HEK293 (cell line): ENCODE measurements at regions not wholly inside any gene's neighbourhood (a gene's known extent, or its start where the extent isn't known, plus 50 kb on each side); places are given as distances from the start of the nearest gene placed in this dataset.

Experiments used
- CTCF ChIA-PET: fragments of 350-600 bp; formaldehyde crosslinking; extraction: SDS; loops from one replicate; lab custom pipeline; 2021; ENCODE audit warnings: antibody characterized with exemption; lab: Yijun Ruan, JAX
- POLR2A ChIA-PET: fragments of 300-600 bp; formaldehyde crosslinking; extraction: SDS; loops from one replicate; lab custom pipeline; 2020; ENCODE audit warnings: antibody characterized with exemption, inconsistent platforms; lab: Yijun Ruan, JAX
- H3K27ac ChIP-seq: fragments of 200-500 bp; sonication (Bioruptor generic); 2 replicates; pipeline ENCODE4 v1.5.1; 2014; ENCODE audit warnings: low read depth, low read length, control low read depth, inconsistent platforms; ENCODE audit errors: extremely low read depth
- H3K36me3 ChIP-seq, 2 experiments: fragments of 200-500 bp in 1 of 2; sonication (Bioruptor generic) in 1 of 2; 1 replicate in 1 of 2; 2 replicates in 1 of 2; pipeline ENCODE4 v1.5.1; 2014 to 2017; ENCODE audit warnings: inconsistent platforms in 2 of 2, low read length in 2 of 2; ENCODE audit not compliant: control insufficient read depth in 2 of 2, insufficient read depth in 1 of 2
- H3K4me1 ChIP-seq: fragments of 200-500 bp; sonication (Bioruptor generic); 2 replicates; pipeline ENCODE4 v1.5.1; 2014; ENCODE audit warnings: mild to moderate bottlenecking, low read length, inconsistent platforms; ENCODE audit not compliant: control insufficient read depth, insufficient read depth
- H3K4me3 ChIP-seq: 2 replicates; pipeline ENCODE4 v1.5.1; 2011; ENCODE audit warnings: low read depth, mild to moderate bottlenecking, control low read depth, low read length, moderate library complexity
- H3K9me3 ChIP-seq: fragments of 200-500 bp; sonication (Bioruptor generic); 2 replicates; pipeline ENCODE4 v1.5.1; 2014; ENCODE audit warnings: low read depth, low read length, inconsistent platforms; ENCODE audit not compliant: control insufficient read depth, insufficient read depth
- KLF16 ChIP-seq: fragments of 450-650 bp; formaldehyde crosslinking; IDR thresholded peaks from 2 replicates; pipeline ENCODE4 v1.5.1; 2017; ENCODE audit warnings: missing biosample characterization, missing genetic modification characterization
- KLF8 ChIP-seq: fragments of 450-650 bp; formaldehyde crosslinking; IDR thresholded peaks from 2 replicates; pipeline ENCODE4 v1.5.1; 2016; ENCODE audit warnings: missing biosample characterization, missing genetic modification characterization
- PRDM1 ChIP-seq: fragments of 450-650 bp; formaldehyde crosslinking; IDR thresholded peaks from 2 replicates; pipeline ENCODE4; 2016; ENCODE audit warnings: missing biosample characterization, missing genetic modification characterization
- SP2 ChIP-seq: fragments of 450-650 bp; formaldehyde crosslinking; IDR thresholded peaks from 2 replicates; pipeline ENCODE4 v1.5.1; 2016; ENCODE audit warnings: missing biosample characterization, missing genetic modification characterization
- WT1 ChIP-seq: fragments of 450-650 bp; formaldehyde crosslinking; IDR thresholded peaks from 2 replicates; pipeline ENCODE4 v1.5.1; 2016; ENCODE audit warnings: missing biosample characterization, missing genetic modification characterization
- ZBTB17 ChIP-seq: fragments of 450-650 bp; formaldehyde crosslinking; IDR thresholded peaks from 2 replicates; pipeline ENCODE4 v1.5.1; 2016; ENCODE audit warnings: missing biosample characterization, missing genetic modification characterization
- ZBTB20 ChIP-seq: fragments of 450-650 bp; formaldehyde crosslinking; IDR thresholded peaks from 2 replicates; pipeline ENCODE4 v1.5.1; 2016; ENCODE audit warnings: missing biosample characterization, missing genetic modification characterization
- ZBTB8A ChIP-seq: fragments of 450-650 bp; formaldehyde crosslinking; IDR thresholded peaks from 2 replicates; pipeline ENCODE4 v1.5.1; 2016; ENCODE audit warnings: missing biosample characterization, missing genetic modification characterization
- ZFHX2 ChIP-seq: fragments of 450-650 bp; formaldehyde crosslinking; conservative IDR thresholded peaks from 2 replicates; pipeline ENCODE4 v1.5.1; 2016; ENCODE audit warnings: missing biosample characterization, missing genetic modification characterization
- ZFP41 ChIP-seq: fragments of 450-650 bp; formaldehyde crosslinking; IDR thresholded peaks from 2 replicates; pipeline ENCODE4 v1.5.1; 2016; ENCODE audit warnings: missing biosample characterization, missing genetic modification characterization, borderline replicate concordance
- ZFP69B ChIP-seq: fragments of 450-650 bp; formaldehyde crosslinking; IDR thresholded peaks from 2 replicates; pipeline ENCODE4 v1.5.1; 2016; ENCODE audit warnings: missing biosample characterization, missing genetic modification characterization
- ZNF169 ChIP-seq: fragments of 450-650 bp; formaldehyde crosslinking; IDR thresholded peaks from 2 replicates; pipeline ENCODE4 v1.5.1; 2016; ENCODE audit warnings: missing biosample characterization, missing genetic modification characterization
- ZNF175 ChIP-seq: fragments of 450-650 bp; formaldehyde crosslinking; IDR thresholded peaks from 2 replicates; pipeline ENCODE4 v1.5.1; 2016; ENCODE audit warnings: missing biosample characterization, missing genetic modification characterization
- ZNF184 ChIP-seq: fragments of 450-650 bp; IDR thresholded peaks from 2 replicates; pipeline ENCODE4 v1.5.1; 2018; ENCODE audit warnings: missing biosample characterization, mild to moderate bottlenecking, missing genetic modification characterization
- ZNF24 ChIP-seq: fragments of 450-650 bp; formaldehyde crosslinking; IDR thresholded peaks from 2 replicates; pipeline ENCODE4 v1.5.1; 2016; ENCODE audit warnings: missing biosample characterization, missing genetic modification characterization
- ZNF350 ChIP-seq: fragments of 450-650 bp; formaldehyde crosslinking; IDR thresholded peaks from 2 replicates; pipeline ENCODE4 v1.5.0; 2017; ENCODE audit warnings: missing biosample characterization, mild to moderate bottlenecking, missing genetic modification characterization
- ZNF404 ChIP-seq: fragments of 450-650 bp; formaldehyde crosslinking; IDR thresholded peaks from 2 replicates; pipeline ENCODE4 v1.5.1; 2017; ENCODE audit warnings: missing biosample characterization, missing genetic modification characterization
- ZNF501 ChIP-seq: fragments of 450-650 bp; formaldehyde crosslinking; IDR thresholded peaks from 2 replicates; pipeline ENCODE4 v1.5.1; 2016; ENCODE audit warnings: missing biosample characterization, missing genetic modification characterization
- ZNF514 ChIP-seq: fragments of 450-650 bp; formaldehyde crosslinking; IDR thresholded peaks from 2 replicates; pipeline ENCODE4 v1.5.1; 2016; ENCODE audit warnings: missing biosample characterization, missing genetic modification characterization
- ZNF621 ChIP-seq: fragments of 450-650 bp; formaldehyde crosslinking; IDR thresholded peaks from 2 replicates; pipeline ENCODE4 v1.5.1; 2017; ENCODE audit warnings: missing biosample characterization, missing genetic modification characterization
- ZNF658 ChIP-seq: fragments of 450-650 bp; formaldehyde crosslinking; IDR thresholded peaks from 2 replicates; pipeline ENCODE4; 2016; ENCODE audit warnings: missing biosample characterization, missing genetic modification characterization
- ZNF664 ChIP-seq: fragments of 450-650 bp; formaldehyde crosslinking; IDR thresholded peaks from 2 replicates; pipeline ENCODE4 v1.5.1; 2016; ENCODE audit warnings: missing biosample characterization, missing genetic modification characterization
- ZNF670 ChIP-seq: fragments of 450-650 bp; formaldehyde crosslinking; IDR thresholded peaks from 2 replicates; pipeline ENCODE4 v1.5.1; 2016; ENCODE audit warnings: missing biosample characterization, missing genetic modification characterization, low read depth
- ZNF701 ChIP-seq: fragments of 450-650 bp; formaldehyde crosslinking; IDR thresholded peaks from 2 replicates; pipeline ENCODE4 v1.5.1; 2016; ENCODE audit warnings: missing biosample characterization, missing genetic modification characterization
- ZNF777 ChIP-seq: fragments of 450-650 bp; formaldehyde crosslinking; IDR thresholded peaks from 2 replicates; pipeline ENCODE4 v1.5.1; 2017; ENCODE audit warnings: missing biosample characterization, missing genetic modification characterization, borderline replicate concordance
- ZNF791 ChIP-seq: fragments of 450-650 bp; formaldehyde crosslinking; IDR thresholded peaks from 2 replicates; pipeline ENCODE4 v1.5.1; 2016; ENCODE audit warnings: missing biosample characterization, missing genetic modification characterization
- ZSCAN16 ChIP-seq: fragments of 450-650 bp; formaldehyde crosslinking; IDR thresholded peaks from 2 replicates; pipeline ENCODE4 v1.5.1; 2016; ENCODE audit warnings: missing biosample characterization, missing genetic modification characterization
- ZSCAN30 ChIP-seq: fragments of 450-650 bp; IDR thresholded peaks from 2 replicates; pipeline ENCODE4 v1.5.1; 2018; ENCODE audit warnings: missing biosample characterization, mild to moderate bottlenecking, missing genetic modification characterization, moderate library complexity
- TF ChIP-seq, protein P1 (sequence below): fragments of 450-650 bp; formaldehyde crosslinking; IDR thresholded peaks from 2 replicates; pipeline ENCODE4 v1.5.1; 2016; ENCODE audit warnings: missing biosample characterization, missing genetic modification characterization
- TF ChIP-seq, protein P2 (sequence below): fragments of 450-650 bp; formaldehyde crosslinking; IDR thresholded peaks from 2 replicates; pipeline ENCODE4 v1.5.1; 2016; ENCODE audit warnings: missing biosample characterization, missing genetic modification characterization

DNA sequence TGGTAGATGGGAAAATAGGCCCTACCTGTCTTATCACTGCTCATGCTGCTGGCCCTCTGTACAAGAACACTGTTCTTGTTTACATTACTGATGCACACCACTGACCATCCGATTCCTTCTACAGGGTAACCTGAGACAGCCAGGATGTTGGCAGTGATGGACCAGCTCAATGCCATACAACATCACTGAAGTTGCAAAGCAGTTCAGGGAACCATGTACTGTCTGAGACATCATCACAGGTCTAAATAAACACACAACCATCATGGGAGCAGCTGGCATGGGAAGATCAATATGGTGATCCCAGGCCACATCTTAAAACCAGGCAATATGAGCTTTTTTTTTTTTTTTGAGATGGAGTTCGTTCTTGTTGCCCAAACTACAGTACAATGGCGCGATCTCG, 59.0 kb downstream of the IARS1 start:
- POLR2A ChIA-PET, result no interaction called here
- Histone ChIP-seq H3K36me3 (peaks cover 16 to 76% of the 10 kb centered on the region in 2 experiments), H3K4me1 (no peaks in the 10 kb centered on the region), H3K4me3 (no peak overlapping the region), H3K9me3 (no peaks in the 10 kb centered on the region), H3K27ac (no peak overlapping the region)
- TF ChIP-seq ZNF664 (tag by site-specific recombination), result no peak
- TF ChIP-seq KLF8 (tag by site-specific recombination), result no peak
- TF ChIP-seq KLF16, result no peak
- no peak for TF ChIP-seq ZNF791
- TF ChIP-seq ZBTB17 (tag by site-specific recombination), result no peak
- no peak for TF ChIP-seq ZFHX2 (tag by site-specific recombination)
- TF ChIP-seq, protein P1, sequence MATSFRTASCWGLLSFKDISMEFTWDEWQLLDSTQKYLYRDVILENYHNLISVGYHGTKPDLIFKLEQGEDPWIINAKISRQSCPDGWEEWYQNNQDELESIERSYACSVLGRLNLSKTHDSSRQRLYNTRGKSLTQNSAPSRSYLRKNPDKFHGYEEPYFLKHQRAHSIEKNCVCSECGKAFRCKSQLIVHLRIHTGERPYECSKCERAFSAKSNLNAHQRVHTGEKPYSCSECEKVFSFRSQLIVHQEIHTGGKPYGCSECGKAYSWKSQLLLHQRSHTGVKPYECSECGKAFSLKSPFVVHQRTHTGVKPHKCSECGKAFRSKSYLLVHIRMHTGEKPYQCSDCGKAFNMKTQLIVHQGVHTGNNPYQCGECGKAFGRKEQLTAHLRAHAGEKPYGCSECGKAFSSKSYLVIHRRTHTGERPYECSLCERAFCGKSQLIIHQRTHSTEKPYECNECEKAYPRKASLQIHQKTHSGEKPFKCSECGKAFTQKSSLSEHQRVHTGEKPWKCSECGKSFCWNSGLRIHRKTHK (tag by site-specific recombination), result no peak
- no peak for TF ChIP-seq ZNF777 (tag by site-specific recombination)
- TF ChIP-seq ZNF169 (tag by site-specific recombination), result no peak
- no peak for TF ChIP-seq ZNF621 (tag by site-specific recombination)
- TF ChIP-seq ZNF175, result no peak
- TF ChIP-seq ZNF184 (tag by site-specific recombination), result no peak
- CTCF ChIA-PET, result interaction anchor here (0.6 to 1.9 kb wide), 4 partner anchors 10 to 96 kb away, joined by 3 to 6 read pairs (median 4); no protein-coding TSS in a partner anchor

DNA sequence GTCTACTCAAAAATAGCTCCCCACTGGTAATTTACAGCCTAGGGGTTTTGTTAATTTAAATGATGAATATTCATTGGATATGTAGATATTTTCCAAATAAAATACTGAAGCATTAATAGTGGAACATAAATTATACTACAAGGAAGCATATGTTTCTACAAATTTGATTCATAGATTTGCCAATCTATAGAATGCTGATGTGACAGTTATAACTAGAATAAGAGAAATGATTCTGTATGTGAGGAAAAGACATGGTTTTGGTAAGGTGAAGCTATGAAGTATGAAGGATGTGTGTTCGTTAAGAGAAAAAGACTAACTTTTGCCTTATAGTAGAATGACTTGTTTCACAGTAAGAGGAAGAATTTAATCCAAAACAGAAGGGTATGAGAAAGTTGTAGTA, 61.3 kb downstream of the IARS1 start:
- Histone ChIP-seq H3K4me1 (no peaks in the 10 kb centered on the region), H3K4me3 (no peak overlapping the region), H3K27ac (no peak overlapping the region), H3K9me3 (no peaks in the 10 kb centered on the region), H3K36me3 (peaks cover 28 to 72% of the 10 kb centered on the region in 2 experiments)
- TF ChIP-seq ZBTB20 (tag by site-specific recombination) (no peak), ZNF24 (no peak), ZNF350 (tag by site-specific recombination) (no peak), WT1 (tag by site-specific recombination) (no peak), ZNF658 (no peak), ZNF514 (tag by site-specific recombination) (no peak), ZNF404 (tag by site-specific recombination) (no peak), ZFP69B (tag by site-specific recombination) (no peak), ZNF501 (no peak), ZSCAN16 (tag by site-specific recombination) (no peak), ZBTB8A (tag by site-specific recombination) (no peak), SP2 (tag by site-specific recombination) (no peak), ZNF701 (no peak), ZSCAN30 (tag by site-specific recombination) (no peak), ZFP41 (tag by site-specific recombination) (no peak), PRDM1 (tag by site-specific recombination) (no peak), ZNF670 (tag by site-specific recombination) (no peak)
- TF ChIP-seq, protein P1 (tag by site-specific recombination), result no peak
- TF ChIP-seq, protein P2, sequence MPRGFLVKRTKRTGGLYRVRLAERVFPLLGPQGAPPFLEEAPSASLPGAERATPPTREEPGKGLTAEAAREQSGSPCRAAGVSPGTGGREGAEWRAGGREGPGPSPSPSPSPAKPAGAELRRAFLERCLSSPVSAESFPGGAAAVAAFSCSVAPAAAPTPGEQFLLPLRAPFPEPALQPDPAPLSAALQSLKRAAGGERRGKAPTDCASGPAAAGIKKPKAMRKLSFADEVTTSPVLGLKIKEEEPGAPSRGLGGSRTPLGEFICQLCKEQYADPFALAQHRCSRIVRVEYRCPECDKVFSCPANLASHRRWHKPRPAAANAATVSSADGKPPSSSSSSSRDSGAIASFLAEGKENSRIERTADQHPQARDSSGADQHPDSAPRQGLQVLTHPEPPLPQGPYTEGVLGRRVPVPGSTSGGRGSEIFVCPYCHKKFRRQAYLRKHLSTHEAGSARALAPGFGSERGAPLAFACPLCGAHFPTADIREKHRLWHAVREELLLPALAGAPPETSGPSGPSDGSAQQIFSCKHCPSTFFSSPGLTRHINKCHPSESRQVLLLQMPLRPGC (tag by site-specific recombination), result no peak
- POLR2A ChIA-PET, result no interaction called here
- CTCF ChIA-PET, result interaction anchor here (2.9 kb wide), 1 partner anchor 92 kb away, joined by 25 read pairs; no protein-coding TSS in a partner anchor
